HL-60 (cell line): ENCODE measurements at regions not wholly inside any gene's neighbourhood (a gene's known extent, or its start where the extent isn't known, plus 50 kb on each side); places are given as distances from the start of the nearest gene placed in this dataset.

ENCODE experiments used
- DNase-seq, 2 experiments: peaks; one replicate each; pipeline ENCODE4 v3.0.0-alpha.2; 2010 to 2020; ENCODE audit warnings: low read depth in 1 of 2, low spot score in 1 of 2
- H3K27ac ChIP-seq: fragments of 250-450 bp; sonication (Bioruptor Pico); replicated peaks from 2 replicates; pipeline ENCODE4 v1.5.1; 2020; ENCODE audit warnings: mild to moderate bottlenecking, moderate library complexity
- H3K27me3 ChIP-seq: fragments of 250-450 bp; sonication (Bioruptor Pico); 2 replicates; pipeline ENCODE4 v1.5.1; 2021; ENCODE audit warnings: mild to moderate bottlenecking, moderate library complexity; ENCODE audit not compliant: insufficient read depth, poor library complexity, severe bottlenecking
- H3K4me3 ChIP-seq: replicated peaks from 2 replicates; pipeline ENCODE4 v1.5.1; 2011; ENCODE audit warnings: mild to moderate bottlenecking, control low read depth, low read length; ENCODE audit not compliant: insufficient read depth
- CTCF ChIP-seq: IDR thresholded peaks from one replicate; pipeline ENCODE4 v1.5.1; 2011; ENCODE audit warnings: low read length, control low read depth, inconsistent platforms; ENCODE audit not compliant: insufficient read depth
- GABPA ChIP-seq: IDR thresholded peaks from 2 replicates; pipeline ENCODE4 v1.6.1; 2012; ENCODE audit warnings: low read depth
- POLR2AphosphoS5 ChIP-seq: IDR thresholded peaks from 2 replicates; pipeline ENCODE4 v1.6.1; 2012; ENCODE audit warnings: low read depth
- REST ChIP-seq: IDR thresholded peaks from 2 replicates; pipeline ENCODE4 v1.6.1; 2012; ENCODE audit warnings: low read depth; ENCODE audit not compliant: insufficient replicate concordance
- SPI1 ChIP-seq: IDR thresholded peaks from 2 replicates; pipeline ENCODE4 v1.6.1; 2012; ENCODE audit warnings: low read depth, mild to moderate bottlenecking, borderline replicate concordance

- no peak for TF ChIP-seq POLR2AphosphoS5
- no peak for TF ChIP-seq SPI1
- no peak for TF ChIP-seq REST
- no peak for TF ChIP-seq CTCF
- TF ChIP-seq GABPA: no peak
- Histone ChIP-seq H3K27me3 (no peaks in the 10 kb centered on the region), H3K4me3 (no peak overlapping the region), H3K27ac (no peak overlapping the region)
- no peak for DNase-seq
Measured at GRCh38 chr2:206379266-206379665, 64.1 kb upstream of the ADAM23 start.

GRCh38 chr2:206379886-206380285, 63.4 kb upstream of the ADAM23 start:
- Histone ChIP-seq H3K27me3 (no peaks in the 10 kb centered on the region), H3K4me3 (no peak overlapping the region), H3K27ac (no peak overlapping the region)
- TF ChIP-seq SPI1 (no peak), REST (no peak), POLR2AphosphoS5 (no peak), CTCF (no peak), GABPA (no peak)
- DNase-seq: no peak

GRCh38 chr2:206381881-206382280, 61.5 kb upstream of the ADAM23 start:
- no peak for DNase-seq
- Histone ChIP-seq H3K27ac (no peak overlapping the region), H3K4me3 (no peak overlapping the region), H3K27me3 (no peaks in the 10 kb centered on the region)
- TF ChIP-seq SPI1: no peak
- TF ChIP-seq GABPA: no peak
- TF ChIP-seq POLR2AphosphoS5: no peak
- no peak for TF ChIP-seq REST
- TF ChIP-seq CTCF: no peak
